Right atrium auricular region (tissue), 2 donors: ENCODE measurements at regions not wholly inside any gene's neighbourhood (a gene's known extent, or its start where the extent isn't known, plus 50 kb on each side); places are given as distances from the start of the nearest gene placed in this dataset.

Experiments
- DNase-seq: peaks from one replicate; pipeline ENCODE4 v3.0.0-alpha.2; 2019; ENCODE audit warnings: low spot score
- H3K27ac ChIP-seq, 2 donors: fragments of 200-600 bp; sonication (generic); 1 replicate in 1 of 2; 2 replicates in 1 of 2; pipeline ENCODE4 v1.5.1; 2016 to 2019
- H3K27me3 ChIP-seq, 2 donors: fragments of 200-600 bp; sonication (generic); one replicate each; pipeline versions ENCODE4 v1.5.1 to v1.6.0; 2017 to 2019
- H3K36me3 ChIP-seq: fragments of 200-600 bp; sonication (generic); one replicate; pipeline ENCODE4 v1.5.1; 2016
- H3K4me1 ChIP-seq, 2 donors: fragments of 200-600 bp; sonication (generic); one replicate each; pipeline versions ENCODE4 v1.5.1 to v1.6.0; 2017 to 2019
- H3K4me3 ChIP-seq, 2 donors: fragments of 200-600 bp; sonication (generic); 1 replicate in 1 of 2; 2 replicates in 1 of 2; pipeline ENCODE4 v1.5.1; 2017 to 2019; ENCODE audit warnings: mild to moderate bottlenecking in 1 of 2, moderate library complexity in 1 of 2
- H3K9me3 ChIP-seq, 2 donors: fragments of 200-600 bp; sonication (generic); one replicate each; pipeline ENCODE4 v1.5.1; 2019
- TF ChIP-seq, protein P1 (sequence below), 2 donors: fragments of 200-600 bp; sonication (generic); IDR thresholded peaks; one replicate each; pipeline ENCODE4 v1.5.1; 2019; ENCODE audit warnings: antibody characterized with exemption in 2 of 2

DNA sequence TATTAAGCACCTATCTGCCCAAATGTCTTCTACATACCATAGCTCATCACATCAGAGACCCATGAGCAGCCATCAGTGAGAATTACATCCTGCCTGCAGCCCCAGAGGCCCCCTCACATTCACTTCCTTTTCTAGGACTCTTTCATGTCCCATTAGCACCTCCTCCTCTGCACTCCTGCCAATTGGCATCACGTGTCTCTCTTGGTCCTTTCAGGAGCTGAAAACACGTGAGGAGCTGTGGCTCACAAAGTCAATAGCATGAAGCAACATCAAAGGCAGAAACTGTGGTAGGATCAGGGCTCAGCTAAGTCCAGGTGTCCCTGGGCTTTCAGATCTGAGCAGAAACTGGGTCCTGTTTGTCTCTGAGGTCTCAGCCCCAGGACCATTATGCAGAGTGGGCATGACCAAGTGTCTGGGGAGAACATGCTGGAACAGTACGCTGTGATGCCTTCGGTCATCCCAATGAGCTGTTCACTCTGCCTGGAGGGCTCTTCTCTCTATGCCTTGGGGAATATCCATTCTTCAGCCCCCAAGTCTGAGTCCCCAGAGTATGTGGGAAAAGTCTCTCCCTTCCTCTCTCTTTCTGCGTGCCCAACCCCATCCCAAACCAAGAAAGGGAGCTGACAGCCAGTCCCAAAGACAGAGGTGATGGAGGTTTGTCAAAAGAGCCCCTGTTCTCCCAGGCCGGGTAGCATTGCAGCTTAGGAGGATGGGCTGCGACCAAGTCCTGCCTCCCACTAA, 457.0 kb upstream of the CDH5 start:
- Histone ChIP-seq H3K36me3 (no peaks in the 10 kb centered on the region), H3K27me3 (no peaks in the 10 kb centered on the region), H3K4me1 (no peaks in the 10 kb centered on the region), H3K4me3 (no peak overlapping the region), H3K9me3 (no peaks in the 10 kb centered on the region), H3K27ac (no peak overlapping the region)
- DNase-seq = no peak
- TF ChIP-seq, protein P1, sequence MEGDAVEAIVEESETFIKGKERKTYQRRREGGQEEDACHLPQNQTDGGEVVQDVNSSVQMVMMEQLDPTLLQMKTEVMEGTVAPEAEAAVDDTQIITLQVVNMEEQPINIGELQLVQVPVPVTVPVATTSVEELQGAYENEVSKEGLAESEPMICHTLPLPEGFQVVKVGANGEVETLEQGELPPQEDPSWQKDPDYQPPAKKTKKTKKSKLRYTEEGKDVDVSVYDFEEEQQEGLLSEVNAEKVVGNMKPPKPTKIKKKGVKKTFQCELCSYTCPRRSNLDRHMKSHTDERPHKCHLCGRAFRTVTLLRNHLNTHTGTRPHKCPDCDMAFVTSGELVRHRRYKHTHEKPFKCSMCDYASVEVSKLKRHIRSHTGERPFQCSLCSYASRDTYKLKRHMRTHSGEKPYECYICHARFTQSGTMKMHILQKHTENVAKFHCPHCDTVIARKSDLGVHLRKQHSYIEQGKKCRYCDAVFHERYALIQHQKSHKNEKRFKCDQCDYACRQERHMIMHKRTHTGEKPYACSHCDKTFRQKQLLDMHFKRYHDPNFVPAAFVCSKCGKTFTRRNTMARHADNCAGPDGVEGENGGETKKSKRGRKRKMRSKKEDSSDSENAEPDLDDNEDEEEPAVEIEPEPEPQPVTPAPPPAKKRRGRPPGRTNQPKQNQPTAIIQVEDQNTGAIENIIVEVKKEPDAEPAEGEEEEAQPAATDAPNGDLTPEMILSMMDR (IDR thresholded peaks at IDR 0.05) = no peak

DNA sequence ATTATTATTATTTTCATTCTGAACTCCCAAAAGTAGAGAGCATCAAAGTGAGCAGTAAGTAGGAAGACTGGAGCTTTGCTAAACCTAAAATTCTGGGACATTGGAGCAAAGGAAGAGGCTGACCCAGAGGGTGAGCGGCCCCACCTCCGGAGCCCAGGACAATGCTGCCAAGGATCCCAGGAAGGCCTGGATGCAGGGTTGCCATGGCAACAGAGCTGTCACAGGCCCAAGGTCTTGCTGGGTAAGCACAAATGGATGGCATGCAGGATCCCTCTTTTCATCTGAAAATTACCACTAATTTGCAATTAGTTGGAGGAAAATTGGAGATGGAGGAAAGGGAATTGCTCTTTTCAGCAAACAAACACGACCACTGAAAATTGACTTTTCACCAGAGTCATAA, 457.9 kb upstream of the CDH5 start:
- no peaks in the 10 kb centered on the region for H3K27me3 ChIP-seq
- no peak for DNase-seq
- no peaks in the 10 kb centered on the region for H3K4me1 ChIP-seq
- no peaks in the 10 kb centered on the region for H3K9me3 ChIP-seq
- no peak overlapping the region for H3K4me3 ChIP-seq
- H3K36me3 ChIP-seq = no peaks in the 10 kb centered on the region
- no peak overlapping the region for H3K27ac ChIP-seq
- TF ChIP-seq, protein P1 (IDR thresholded peaks at IDR 0.05) = no peak

DNA sequence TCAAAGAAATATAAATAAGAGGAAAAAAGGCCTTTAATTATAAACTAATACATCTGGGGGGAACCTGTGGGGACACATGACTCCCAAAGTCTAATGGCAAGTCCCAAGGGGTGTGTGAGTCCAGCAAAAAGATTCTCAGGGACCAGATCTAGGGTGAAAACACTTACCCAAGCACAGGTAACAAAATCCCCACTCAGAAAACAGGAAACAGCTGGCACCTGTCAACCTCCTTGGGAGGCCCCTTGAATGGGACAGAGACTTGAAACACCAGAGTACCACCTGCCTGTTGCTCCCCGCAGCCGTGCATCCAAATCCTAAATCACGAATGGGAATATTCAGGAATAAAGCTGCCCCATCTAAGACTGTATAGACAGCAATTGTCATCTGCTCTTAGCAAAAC, 461.2 kb upstream of the CDH5 start:
- no peaks in the 10 kb centered on the region for H3K36me3 ChIP-seq
- TF ChIP-seq, protein P1 (IDR thresholded peaks at IDR 0.05) = no peak
- no peak overlapping the region for H3K4me3 ChIP-seq
- H3K27me3 ChIP-seq = no peaks in the 10 kb centered on the region
- H3K27ac ChIP-seq = no peak overlapping the region
- DNase-seq = no peak
- no peaks in the 10 kb centered on the region for H3K9me3 ChIP-seq
- H3K4me1 ChIP-seq = no peaks in the 10 kb centered on the region

DNA sequence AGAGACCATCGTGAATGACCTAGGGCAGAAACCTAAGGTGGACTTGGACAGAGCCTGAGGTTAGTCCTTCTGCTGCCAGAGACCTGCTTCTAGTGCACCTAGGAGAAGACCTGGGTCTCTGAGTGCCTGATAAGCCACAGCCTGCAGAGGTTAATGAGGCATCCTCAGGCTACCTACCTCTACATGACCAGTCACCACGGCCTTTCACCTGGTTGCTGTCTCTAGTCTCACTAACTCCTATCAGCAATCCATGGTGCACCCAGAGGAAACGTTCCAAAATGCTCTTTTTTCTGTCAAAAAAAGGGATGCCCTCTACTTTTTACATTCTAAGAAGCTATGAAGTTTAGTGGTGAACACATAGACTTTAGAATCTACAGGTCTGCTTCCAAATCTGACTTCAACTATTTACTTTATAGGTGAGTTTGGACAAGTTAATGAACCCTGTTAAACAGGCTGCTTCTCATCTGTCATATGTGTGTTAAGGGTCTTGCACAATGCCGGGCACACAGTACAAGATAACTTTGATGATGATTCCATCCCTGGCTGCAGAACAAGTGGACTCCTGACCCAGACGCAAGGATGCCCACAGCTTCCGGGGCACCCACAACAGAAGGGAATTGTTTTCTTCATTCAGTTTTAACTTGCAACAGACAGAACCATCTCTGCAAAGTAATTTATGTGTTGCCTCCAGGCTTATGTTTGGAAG, 469.9 kb upstream of the CDH5 start:
- TF ChIP-seq, protein P1 (IDR thresholded peaks at IDR 0.05) = no peak
- Histone ChIP-seq H3K27ac (no peak overlapping the region), H3K4me3 (no peak overlapping the region), H3K4me1 (no peaks in the 10 kb centered on the region), H3K36me3 (no peaks in the 10 kb centered on the region), H3K27me3 (no peaks in the 10 kb centered on the region), H3K9me3 (no peaks in the 10 kb centered on the region)
- DNase-seq = no peak

- Histone ChIP-seq H3K4me1 (no peaks in the 10 kb centered on the region), H3K36me3 (no peaks in the 10 kb centered on the region), H3K9me3 (no peaks in the 10 kb centered on the region), H3K27me3 (no peaks in the 10 kb centered on the region), H3K4me3 (no peak overlapping the region), H3K27ac (no peak overlapping the region)
- DNase-seq = no peak
- TF ChIP-seq, protein P1 (IDR thresholded peaks at IDR 0.05) = no peak
Observed at GRCh38 chr16:65895906-65896305, 470.6 kb upstream of the CDH5 start.
